Astrocyte of the cerebellum (primary cell): ENCODE measurements at regions not wholly inside any gene's neighbourhood (a gene's known extent, or its start where the extent isn't known, plus 50 kb on each side); places are given as distances from the start of the nearest gene placed in this dataset.

Experiments
- DNase-seq: peaks from one replicate; pipeline ENCODE4 v3.0.0-alpha.2; 2011; ENCODE audit warnings: low read depth
- H3K4me3 ChIP-seq: 2 replicates; pipeline ENCODE4 v1.5.1; 2011; ENCODE audit warnings: mild to moderate bottlenecking, low read depth, low read length, moderate library complexity
- in situ Hi-C: cut with HindIII; loops from 2 replicates; pipeline ENCODE4 v1.10.0; 2017; ENCODE audit warnings: low sequenced_read_pairs
- TF ChIP-seq, protein P1 (sequence below): IDR thresholded peaks from 2 replicates; pipeline ENCODE4 v1.5.1; 2012; ENCODE audit warnings: low read length, low read depth, moderate library complexity, mild to moderate bottlenecking; ENCODE audit errors: missing control alignments

DNA sequence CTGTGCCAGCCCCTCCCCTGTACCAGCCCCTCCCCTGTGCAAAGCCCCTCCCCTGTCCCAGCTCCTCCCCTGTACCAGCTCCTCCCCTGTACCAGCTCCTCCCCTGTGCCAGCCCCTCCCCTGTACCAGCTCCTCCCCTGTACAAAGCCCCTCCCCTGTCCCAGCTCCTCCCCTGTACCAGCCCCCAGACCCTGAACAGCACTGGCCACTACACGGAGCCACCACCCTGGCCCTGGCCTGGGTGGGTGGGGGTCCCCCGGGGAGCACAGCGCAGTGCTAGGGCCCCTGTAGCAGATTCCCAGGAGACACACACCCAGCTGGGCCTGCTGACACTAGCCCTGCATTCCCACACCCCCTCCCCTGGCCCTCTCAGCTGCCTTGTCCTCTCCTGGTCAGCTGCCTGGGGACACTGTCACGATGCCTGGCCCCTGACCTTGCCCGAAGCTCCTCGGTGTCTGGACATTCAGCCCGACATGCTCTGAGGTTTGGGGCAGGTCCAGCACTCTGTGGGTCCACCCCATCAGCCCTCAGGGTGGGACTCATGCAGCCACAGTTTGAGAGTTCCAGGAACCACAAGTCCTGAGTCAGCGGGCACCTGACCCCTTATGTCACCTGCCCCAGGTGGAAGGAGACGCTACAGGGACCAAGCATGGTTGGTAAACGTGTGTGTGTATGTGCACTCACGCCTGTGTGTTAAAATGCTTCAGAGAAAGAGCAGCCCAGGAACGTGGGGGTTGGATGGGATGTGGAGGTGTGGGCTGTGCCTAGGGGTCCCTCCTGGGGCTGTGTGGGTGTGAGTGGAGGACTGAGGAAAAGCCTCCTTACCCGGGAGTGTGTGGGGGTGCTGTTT is 114.2 kb downstream of the METRNL start:
- in situ Hi-C loops, result no loop called here
- no peak overlapping the region for H3K4me3 ChIP-seq
- TF ChIP-seq, protein P1, sequence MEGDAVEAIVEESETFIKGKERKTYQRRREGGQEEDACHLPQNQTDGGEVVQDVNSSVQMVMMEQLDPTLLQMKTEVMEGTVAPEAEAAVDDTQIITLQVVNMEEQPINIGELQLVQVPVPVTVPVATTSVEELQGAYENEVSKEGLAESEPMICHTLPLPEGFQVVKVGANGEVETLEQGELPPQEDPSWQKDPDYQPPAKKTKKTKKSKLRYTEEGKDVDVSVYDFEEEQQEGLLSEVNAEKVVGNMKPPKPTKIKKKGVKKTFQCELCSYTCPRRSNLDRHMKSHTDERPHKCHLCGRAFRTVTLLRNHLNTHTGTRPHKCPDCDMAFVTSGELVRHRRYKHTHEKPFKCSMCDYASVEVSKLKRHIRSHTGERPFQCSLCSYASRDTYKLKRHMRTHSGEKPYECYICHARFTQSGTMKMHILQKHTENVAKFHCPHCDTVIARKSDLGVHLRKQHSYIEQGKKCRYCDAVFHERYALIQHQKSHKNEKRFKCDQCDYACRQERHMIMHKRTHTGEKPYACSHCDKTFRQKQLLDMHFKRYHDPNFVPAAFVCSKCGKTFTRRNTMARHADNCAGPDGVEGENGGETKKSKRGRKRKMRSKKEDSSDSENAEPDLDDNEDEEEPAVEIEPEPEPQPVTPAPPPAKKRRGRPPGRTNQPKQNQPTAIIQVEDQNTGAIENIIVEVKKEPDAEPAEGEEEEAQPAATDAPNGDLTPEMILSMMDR, result no peak
- DNase-seq, result no peak

DNA sequence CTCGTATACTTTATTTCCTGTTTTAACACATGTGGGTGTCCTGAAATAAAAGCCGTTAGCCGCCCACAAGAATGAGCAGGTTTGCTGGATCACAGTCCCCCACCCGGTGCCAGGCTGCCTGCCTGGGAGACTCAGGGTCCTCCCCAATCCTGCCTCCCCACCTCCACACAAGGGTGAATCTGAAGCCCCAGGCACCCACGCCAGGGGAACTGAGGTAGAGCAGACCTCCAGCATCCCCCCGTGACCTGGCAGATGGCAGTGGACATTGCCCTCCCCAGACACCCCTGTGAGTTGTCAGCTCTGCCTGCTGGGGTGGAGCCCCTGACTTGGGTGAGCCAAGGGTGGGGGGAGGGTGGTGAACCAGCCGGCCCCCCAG is 114.8 kb downstream of the METRNL start:
- no peak overlapping the region for H3K4me3 ChIP-seq
- DNase-seq, result no peak
- in situ Hi-C loops, result no loop called here
- TF ChIP-seq, protein P1, result no peak

DNA sequence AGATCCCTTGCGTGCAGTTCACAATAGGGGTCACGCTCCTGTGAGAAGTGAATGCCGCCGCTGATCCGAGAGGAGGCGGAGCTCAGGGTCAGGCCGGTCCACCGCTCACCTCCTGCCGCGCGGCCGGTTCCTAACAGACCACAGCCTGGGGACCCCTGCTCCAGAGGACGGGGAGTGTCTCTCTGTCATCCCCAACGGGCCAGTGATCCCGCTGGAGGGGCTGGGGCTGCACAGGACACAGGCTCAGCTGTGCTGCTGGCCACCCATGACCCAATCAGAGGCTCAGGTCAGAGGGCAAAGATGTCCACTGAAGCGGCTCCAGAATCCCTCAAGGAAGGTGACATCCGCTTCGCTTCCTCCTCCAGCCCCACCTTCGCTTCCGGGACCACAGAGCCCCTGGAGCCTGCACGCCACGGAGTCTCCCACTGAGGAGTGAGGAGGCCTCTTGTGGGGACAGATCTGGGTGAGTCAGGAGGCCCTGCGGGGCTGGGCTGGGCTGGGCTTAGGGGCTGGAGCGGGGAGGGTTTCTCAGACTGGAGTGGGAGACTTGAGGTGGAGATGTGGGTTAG is 115.4 kb downstream of the METRNL start:
- DNase-seq, result no peak
- TF ChIP-seq, protein P1, result no peak
- in situ Hi-C loops, result no loop called here
- no peak overlapping the region for H3K4me3 ChIP-seq

DNA sequence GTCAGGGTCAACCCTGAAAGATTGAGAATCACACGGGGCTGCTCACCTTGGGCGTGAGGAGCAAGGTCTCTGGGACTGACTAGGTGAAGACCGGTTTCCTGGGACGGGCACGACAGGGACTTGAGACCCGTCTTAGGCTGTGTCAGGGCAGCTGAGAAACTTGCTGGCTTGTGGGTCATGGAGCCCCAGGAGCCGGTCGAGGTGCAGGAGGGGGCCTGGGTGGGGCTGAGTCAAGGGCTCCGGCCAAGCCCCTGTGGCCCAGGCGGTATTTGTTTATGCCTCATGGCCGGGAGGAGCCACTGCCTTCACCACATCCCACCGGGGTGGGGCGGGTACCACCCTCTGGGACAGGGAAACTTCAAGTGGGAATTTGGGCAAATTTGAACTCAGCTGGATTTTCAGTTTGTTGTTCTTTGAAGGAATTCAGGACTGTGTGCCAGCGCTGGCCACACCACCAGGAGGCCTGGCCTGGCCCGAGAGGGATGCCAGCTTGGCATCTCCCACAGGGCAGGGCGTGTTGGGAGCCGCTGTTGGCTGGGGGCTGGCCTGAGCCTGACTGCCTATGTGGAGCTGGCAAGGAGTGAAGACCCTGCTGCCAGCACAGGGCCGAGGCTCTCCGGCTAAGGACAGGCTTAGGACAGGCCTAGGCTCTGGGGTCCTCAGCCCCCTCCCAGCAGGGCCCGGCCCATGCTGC is 116.1 kb downstream of the METRNL start:
- TF ChIP-seq, protein P1, result no peak
- in situ Hi-C loops, result no loop called here
- H3K4me3 ChIP-seq, result no peak overlapping the region
- no peak for DNase-seq

DNA sequence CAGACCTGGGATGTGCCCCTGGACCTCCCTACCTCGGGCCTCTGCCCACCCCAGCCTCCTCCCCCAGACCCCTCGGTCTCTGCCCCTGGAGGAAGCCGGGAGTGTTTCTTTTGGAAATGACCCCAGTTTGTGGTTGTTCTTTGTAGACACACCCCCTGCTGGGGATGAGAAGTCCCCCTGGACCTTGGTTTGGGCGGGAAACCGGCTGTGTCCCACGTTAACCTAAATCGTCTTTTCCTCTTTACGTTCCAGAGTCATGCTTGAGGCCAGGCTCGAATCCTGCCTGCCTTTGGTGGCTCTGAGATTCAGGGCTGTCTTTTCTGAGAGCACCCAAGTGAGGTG is 116.6 kb downstream of the METRNL start:
- in situ Hi-C loops, result no loop called here
- peak; percentile 51 for DNase-seq
- TF ChIP-seq, protein P1, result no peak
- H3K4me3 ChIP-seq, result no peak overlapping the region

DNA sequence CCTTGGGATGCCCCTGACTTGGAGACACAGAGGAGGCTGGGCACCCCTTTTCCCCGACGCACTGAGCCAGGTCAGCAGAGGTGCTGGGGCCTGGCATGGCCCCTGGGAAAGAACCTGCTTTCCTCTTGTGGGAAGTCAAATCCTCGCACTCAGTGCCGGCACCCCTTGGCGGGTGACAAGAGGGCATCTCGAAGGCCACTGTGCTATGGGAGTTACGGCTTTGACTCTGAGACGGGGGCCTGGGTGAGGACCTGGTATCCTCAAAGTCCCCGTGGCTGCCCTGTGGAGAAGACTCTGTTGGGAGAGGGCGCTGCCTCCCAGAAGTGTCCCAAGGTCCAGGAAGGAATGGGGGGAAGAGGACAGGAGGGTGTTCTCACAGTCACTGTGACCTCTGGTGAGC is 117.0 kb downstream of the METRNL start:
- no peak for DNase-seq
- TF ChIP-seq, protein P1, result no peak
- H3K4me3 ChIP-seq, result no peak overlapping the region
- in situ Hi-C loops, result no loop called here
